DMS53 treated with DMSO at 0.1 percent for 48 hours (cell line): ENCODE measurements at regions not wholly inside any gene's neighbourhood (a gene's known extent, or its start where the extent isn't known, plus 50 kb on each side); places are given as distances from the start of the nearest gene placed in this dataset.
"Not testable (repeated sequence)": the region's sequence is repeated elsewhere in the genome, so short reads cannot be mapped to it uniquely, and the experiment has no call there.

Experiments
- DNase-seq: peaks from one replicate; lab custom pipeline; 2025; ENCODE audit not compliant: unreplicated experiment; lab: John Stamatoyannopoulos, UW

DNA sequence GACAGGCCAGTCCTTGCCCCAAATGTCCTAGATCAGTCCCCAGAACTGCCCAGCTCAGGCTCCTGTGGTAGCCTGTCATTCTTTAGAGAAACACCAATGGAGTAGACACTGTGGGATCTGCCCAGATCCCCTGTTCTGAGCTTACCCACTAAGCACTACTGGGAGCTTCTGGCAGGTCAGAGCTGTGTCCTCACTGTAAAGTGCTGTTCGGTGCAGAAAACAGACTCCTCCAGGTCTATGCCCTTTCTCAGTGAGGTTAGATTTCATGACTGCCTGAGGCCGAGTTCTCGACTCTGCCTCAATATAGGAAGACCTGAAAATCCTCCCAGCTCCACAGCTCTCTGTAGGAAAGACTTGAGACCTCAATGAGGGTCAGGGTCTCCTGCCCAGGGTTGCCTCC lies 67.5 kb upstream of the IGLL5 start:
- no peak for DNase-seq

DNA sequence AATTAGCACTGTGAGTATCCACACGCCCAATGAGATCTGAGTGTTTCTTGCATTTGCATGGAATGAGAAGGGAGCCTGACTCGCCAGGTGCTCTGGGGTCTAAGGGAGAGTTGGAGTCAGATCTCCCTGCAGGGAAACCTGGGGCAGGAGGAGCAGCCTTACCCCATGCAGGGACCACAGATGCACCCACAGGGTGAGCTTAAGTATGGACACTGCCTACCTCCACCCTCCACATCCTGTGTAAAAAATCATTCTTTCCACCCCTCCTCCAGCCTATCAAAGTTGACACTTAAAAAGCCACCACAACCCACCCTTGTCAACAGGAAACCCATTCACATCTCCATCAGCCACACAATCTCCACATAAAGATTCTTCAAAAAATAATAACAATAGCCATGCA lies 67.0 kb upstream of the IGLL5 start:
- DNase-seq: no peak

DNA sequence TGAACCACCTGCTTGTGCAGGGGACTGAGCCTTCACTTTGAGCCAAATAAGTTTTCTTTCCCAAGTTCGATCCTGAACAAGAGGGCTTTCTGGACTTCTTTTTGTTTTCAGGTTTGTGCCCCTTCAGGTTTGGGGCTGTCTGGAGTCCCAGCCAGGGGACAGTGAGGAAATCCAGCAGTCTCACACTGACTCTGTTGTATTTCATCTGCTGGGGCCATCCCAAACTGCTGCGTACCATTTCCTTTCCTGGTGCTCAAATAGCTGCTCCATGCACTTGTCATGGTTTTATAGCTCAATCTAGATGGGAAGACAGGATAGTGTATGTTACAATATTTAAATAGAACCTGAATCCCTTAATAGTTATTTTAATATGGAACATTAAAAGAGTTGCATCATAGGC lies 66.3 kb upstream of the IGLL5 start:
- DNase-seq: no peak

DNA sequence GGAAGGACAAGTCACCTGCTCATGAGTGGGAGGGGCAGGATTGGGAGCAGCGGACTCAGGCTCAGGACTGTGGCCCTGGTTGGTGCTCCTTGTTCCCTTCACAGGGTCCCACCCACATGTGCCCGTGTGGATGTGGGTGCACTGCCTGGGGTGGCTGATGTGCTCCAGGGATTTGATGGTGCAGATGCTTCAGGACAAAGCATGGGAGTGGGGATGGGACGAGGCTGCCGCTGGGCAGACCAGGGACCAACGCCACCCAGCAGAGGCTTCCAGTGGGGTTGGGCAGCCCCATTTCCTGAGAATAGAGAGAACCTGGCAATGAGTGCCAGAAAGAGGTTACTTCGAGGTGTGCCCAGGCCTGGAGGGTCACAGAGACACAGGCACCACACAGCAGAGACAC lies 65.5 kb upstream of the IGLL5 start:
- DNase-seq: no peak

DNA sequence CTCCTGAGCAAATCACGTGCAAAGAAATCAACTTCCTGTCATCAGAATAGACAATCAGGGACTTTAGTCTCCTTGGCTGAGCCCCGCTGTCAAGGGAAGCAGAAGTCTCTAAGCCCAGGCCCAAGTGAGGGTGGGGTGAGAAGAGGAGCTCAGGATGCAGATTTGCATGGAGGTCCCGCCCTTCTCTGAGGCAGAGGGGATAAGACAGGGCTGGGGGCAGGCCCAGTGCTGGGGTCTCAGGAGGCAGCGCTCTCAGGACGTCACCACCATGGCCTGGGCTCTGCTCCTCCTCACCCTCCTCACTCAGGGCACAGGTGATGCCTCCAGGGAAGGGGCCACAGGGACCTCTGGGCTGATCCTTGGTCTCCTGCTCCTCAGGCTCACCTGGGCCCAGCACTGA lies 65.1 kb upstream of the IGLL5 start:
- not testable (repeated sequence) for DNase-seq

DNA sequence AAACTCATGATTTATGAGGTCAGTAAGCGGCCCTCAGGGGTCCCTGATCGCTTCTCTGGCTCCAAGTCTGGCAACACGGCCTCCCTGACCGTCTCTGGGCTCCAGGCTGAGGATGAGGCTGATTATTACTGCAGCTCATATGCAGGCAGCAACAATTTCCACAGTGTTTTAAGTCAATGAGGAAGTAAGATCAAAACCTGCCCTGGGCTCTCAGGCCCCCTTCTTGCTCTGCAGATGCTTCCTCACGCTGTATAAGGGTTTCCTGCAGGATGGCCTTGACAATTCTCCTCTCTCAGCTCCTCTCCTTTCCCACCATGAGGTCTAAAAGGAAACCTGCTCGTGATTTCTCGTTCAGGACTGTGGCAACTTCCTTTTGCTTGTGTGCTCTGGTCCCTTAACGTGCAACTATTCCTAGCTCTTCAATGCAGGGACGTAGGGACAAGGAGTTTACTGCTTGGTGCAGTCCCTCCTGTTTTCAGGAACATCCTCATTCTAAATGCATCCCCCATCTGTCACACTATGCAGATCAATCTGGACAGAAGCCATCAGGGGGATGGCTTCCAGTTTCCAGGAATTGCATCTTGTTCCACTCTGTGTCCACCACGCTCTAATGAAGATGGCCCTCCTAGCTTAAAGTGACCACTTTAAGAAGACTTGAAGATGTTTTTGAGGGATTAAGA lies 64.3 kb upstream of the IGLL5 start:
- no peak for DNase-seq

DNA sequence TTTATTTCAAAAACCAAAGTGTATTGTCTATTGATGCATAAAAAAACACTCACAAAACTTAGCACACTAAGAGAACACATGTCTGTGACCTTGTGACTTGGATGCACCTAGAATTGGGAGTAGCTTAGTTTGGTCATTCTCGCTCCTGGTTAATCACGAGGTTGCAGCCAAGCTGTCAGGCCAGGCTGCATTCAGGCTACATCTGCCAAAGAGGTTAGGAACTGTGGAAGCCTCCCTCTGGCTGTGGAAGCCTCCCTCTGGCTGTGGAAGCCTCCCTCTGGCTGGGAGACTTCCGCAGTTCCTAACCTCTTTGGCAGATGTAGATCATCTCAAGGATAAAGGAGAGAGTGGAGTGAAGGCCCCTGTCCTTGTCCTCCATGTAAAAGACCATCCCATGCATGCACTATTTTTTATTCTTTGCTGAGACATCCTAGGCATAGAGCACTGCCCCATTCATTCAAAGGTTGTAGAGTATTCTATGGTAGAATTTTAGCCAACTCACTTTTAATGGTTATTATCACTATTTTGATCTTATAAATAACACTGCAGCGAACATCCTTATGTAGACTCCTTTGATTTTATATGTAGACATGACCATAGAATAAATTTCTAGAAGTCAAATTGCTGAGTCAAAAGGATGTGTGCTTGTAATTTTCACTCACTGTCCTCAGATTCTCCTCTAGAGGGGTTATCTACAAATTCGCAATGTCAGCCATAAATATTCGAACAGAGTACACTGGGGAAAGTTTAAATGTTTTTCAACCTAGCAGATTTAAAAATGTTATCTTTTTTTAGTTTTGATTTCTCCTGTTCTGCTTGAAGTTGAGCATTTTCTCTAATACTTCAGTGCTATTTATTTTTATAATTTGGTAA lies 63.0 kb upstream of the IGLL5 start:
- DNase-seq: no peak

DNA sequence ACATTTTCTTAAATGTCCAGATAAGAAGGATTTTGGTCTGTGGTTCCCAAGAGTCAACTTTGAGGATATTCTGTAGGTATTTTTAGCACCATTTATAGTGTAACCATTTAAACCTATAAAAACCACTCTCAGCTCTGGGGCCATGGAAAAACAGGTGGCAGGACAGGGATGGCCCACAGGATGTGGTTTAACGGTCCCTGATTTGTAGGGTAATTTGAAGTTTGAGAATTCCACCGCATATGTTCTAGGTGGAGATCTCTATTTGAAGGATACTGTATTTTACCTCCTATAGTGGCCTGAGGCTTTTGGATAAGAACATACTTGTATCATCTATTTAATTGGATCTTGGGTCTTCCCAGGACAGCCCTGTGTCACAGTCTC lies 62.4 kb upstream of the IGLL5 start:
- no peak for DNase-seq

DNA sequence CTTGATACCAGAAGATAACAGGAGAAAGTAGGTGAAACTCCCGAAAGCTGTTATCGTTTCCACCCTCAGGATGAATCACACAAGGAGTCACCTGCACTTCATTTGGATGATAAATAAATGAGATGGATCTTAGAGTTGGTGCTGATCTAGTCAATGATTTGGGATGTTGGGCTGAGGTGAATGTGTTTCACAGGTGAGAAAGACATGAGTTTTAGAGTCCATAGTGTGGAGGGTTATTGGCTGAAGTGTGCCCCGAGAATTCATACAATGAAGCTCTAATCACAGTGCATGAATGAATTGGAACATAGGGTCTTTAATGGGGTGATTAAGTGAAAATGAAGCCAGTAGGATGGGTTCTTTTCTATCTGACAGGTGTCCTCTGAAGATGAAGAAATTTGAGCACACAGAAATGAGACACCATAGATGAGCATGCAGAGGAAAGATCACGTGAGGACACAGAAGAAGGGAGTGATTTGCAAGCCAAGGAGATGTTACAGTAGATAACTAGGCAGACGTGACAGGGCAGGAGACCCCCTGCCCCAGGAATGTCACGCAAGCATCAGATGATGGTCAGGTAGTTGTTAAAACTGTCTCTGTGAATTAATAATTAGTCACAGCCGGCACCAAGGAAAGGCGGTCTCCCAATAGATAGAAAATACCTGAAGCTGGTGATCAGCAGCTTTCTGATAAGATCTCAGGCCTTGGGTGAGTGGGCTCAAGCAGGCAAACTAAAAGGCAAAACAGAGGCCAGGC lies 60.3 kb upstream of the IGLL5 start:
- DNase-seq: no peak

DNA sequence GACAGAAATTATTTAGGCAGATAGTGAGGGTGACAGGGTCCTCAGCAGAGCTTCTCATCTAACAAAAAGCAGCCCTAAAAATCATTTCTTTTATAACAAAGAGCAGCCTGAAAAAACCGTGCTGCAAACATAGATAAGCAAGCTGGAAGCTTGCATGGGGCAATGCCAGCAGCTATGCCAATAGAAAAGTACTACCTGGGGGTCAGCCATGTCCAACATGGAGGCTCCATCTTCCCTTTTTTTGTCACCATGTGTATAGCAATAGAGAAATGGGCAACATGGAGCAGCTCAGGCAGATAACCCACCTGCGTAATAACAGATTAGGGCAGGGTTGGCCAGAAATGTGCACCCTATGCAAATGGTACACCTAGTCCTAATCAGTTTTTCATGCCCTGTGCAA lies 57.4 kb upstream of the IGLL5 start:
- no peak for DNase-seq

DNA sequence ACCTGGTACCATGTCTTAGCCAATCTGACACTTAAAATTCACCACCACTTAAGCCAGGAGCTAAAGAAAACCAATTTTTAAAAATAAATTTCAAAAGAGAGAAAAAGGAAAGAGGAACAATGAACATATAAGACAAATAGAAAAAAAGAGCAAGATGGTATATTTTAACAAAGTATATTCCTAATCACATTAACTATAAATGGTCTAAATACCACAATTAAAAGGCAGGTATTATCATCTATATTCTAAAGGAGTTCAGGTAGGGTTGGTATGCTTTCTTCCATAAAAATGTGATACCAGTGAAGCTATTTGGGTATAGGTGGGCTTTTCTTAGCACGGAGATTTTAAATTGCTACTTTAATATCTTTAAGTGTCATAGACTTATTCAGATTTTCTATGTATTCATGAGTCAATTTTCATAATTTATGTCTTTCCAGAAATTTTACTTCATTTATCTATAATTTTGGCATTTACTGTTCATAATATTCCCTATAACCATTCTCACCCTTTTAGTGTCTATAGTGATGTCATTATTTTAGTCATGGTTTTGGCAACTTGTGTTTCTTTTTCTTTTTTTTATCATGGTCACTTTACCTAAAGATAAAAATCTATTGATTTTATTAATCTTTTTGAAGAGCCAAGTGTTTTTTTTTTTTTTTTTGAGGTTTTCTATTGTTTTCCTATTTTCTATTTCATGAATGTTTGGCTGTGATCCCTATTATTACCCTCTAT lies 56.5 kb upstream of the IGLL5 start:
- no peak for DNase-seq

DNA sequence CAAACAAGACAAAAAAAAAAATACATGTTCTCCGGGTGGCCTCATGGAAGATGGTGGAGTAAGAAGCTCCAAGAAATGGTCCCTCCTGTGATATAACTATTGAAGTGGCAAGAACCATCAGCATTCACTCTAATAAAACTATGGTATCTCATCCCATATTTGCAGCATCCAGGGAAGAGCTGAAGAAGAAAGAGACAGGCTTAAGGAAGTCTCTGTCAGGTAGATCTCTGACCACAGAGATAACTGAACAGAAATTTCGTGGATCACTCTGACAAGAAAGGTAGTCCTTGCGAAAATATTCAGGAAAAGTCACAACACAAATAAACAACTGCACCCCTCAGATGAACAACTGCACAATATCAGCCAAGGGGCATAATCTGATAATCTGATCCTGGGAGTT lies 54.6 kb upstream of the IGLL5 start:
- no peak for DNase-seq

DNA sequence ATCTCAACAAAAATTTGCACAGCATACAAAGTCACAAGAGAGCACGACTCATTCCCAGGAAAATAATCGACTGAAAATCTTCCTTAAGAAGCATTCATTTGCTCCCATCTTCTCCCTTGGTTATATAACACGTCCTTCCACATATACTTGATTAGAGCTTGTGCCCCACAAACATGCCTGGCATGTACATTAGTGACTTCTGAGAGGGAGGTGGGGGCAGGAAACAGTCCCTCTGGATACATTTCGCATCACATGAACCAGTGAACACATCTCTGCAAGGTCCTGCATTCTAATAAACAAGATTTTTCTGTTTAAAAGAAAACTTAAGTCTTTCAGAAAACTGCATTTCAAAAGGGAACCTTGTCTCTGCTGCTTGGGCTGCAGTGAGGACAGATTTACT lies 54.1 kb upstream of the IGLL5 start:
- DNase-seq: no peak

DNA sequence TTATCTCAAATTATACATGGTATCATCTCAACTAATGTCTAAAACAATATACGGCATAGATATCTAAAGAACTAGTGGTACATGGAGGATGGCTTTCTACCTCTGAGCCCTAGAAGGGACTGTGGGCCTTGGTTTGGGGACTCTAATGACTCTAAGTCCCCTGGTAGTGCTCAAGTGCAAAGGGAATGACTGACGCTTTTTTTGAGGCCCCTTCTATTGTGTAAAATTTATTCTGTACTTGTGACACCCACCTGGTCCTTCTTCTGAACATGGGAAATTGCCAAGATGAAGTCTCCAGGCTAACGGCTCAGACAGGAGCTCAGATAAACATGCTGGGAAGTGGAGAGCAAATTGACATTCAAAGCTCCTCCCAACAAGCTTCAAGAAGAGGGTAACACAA lies 53.4 kb upstream of the IGLL5 start:
- DNase-seq: no peak

DNA sequence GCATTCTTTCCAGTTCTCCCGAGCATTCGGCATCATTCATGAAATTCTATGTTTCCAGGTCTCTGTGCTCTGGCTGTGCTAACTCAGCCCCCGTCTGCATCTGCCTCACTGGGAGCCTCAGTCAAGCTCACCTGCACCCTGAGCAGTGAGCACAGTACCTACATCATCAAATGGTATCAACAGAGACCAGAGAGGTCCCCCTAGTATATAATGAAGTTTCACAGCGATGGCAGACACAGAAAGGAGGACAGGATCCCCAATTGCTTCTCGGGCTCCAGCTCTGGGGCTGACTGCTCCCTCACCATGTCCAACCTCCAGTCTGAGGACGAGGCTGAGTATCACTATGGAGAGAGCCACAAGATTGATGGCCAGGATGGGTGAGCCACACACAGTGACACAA lies 52.8 kb upstream of the IGLL5 start:
- DNase-seq: no peak

DNA sequence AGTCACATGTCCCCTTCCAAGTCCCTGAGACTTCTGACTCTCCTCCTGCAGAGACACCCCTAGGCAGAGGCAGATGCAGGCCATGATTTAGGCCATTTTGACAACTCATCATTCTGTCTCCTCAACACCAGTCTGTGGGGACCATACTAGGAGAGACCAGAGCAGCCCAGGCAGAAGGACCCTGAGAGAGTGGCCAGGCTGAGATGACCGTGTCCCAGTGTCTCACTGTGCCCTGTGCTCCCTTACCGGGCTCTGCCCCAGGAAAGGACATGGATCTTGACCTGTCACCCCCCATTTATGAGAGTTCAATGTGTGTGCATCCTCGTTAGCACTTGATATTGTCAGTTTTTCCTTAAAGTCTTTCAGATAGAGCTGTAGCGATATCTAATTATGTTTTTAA lies 52.4 kb upstream of the IGLL5 start:
- no peak for DNase-seq

DNA sequence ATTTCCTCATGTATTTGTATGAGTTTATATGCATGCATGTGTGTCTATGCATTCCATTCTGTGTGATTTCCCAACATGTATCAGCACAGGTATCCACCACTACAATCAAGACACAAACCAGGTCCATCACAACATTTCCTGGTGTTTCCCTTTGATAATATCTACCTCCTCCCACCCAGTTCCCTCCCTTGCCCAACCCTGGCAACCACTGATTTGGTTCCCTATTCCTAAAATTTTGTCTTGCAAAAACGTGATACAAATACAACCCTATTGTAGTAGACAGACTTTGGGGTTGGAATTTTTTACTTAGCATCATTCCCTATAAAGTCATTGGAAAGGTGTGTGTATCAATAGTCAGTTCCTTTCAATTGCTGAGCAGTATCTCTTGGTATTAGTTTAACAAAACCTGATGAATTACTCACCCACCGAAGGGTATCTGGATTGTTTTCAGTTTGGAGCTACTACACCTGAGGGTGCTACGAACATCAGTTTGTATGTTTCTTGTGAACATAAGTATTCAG lies 51.8 kb upstream of the IGLL5 start:
- no peak for DNase-seq

DNA sequence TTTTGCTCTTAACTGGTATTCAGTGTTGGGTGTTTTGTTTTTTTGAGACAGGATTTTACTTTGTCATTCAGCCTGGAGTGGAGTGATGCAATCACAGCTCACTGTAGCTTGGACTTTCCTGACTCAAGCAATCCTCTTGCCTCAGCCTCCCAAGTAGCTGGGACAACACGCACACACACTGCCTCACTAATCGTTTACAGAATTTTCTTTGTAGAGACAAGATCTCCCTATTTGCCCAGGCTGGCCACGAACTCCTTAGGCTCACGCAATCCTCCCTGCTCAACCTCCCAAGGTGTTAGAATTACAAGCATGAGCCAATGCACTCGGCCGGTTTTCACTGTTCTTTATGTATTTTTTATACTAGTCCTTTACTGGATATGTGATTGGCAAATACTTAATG lies 51.0 kb upstream of the IGLL5 start:
- DNase-seq: no peak
